GM12865 (cell line): ENCODE measurements at regions not wholly inside any gene's neighbourhood (a gene's known extent, or its start where the extent isn't known, plus 50 kb on each side); places are given as distances from the start of the nearest gene placed in this dataset.

ENCODE experiments used
- DNase-seq: peaks from one replicate; pipeline ENCODE4 v3.0.0; 2010; ENCODE audit warnings: low read depth
- H3K4me3 ChIP-seq: 2 replicates; pipeline ENCODE4 v1.5.1; 2011; ENCODE audit warnings: mild to moderate bottlenecking, low read depth, low read length, control low read depth
- TF ChIP-seq, protein P1 (sequence below): IDR thresholded peaks from 2 replicates; pipeline ENCODE4 v1.5.1; 2011; ENCODE audit warnings: low read length, control low read depth, low read depth, inconsistent platforms; ENCODE audit not compliant: insufficient read depth; ENCODE audit errors: missing control alignments

GRCh38 chr13:105830821-105831220 is 704.6 kb downstream of the EFNB2 start:
- TF ChIP-seq, protein P1, sequence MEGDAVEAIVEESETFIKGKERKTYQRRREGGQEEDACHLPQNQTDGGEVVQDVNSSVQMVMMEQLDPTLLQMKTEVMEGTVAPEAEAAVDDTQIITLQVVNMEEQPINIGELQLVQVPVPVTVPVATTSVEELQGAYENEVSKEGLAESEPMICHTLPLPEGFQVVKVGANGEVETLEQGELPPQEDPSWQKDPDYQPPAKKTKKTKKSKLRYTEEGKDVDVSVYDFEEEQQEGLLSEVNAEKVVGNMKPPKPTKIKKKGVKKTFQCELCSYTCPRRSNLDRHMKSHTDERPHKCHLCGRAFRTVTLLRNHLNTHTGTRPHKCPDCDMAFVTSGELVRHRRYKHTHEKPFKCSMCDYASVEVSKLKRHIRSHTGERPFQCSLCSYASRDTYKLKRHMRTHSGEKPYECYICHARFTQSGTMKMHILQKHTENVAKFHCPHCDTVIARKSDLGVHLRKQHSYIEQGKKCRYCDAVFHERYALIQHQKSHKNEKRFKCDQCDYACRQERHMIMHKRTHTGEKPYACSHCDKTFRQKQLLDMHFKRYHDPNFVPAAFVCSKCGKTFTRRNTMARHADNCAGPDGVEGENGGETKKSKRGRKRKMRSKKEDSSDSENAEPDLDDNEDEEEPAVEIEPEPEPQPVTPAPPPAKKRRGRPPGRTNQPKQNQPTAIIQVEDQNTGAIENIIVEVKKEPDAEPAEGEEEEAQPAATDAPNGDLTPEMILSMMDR, result no peak

GRCh38 chr13:105827111-105827809 is 708.2 kb downstream of the EFNB2 start:
- no peak for DNase-seq
- H3K4me3 ChIP-seq, result no peak overlapping the region
- TF ChIP-seq, protein P1, result no peak

More at GRCh38 chr13:105830821-105831220, 704.6 kb downstream of the EFNB2 start:
- H3K4me3 ChIP-seq, result no peak overlapping the region
- no peak for DNase-seq

DNA sequence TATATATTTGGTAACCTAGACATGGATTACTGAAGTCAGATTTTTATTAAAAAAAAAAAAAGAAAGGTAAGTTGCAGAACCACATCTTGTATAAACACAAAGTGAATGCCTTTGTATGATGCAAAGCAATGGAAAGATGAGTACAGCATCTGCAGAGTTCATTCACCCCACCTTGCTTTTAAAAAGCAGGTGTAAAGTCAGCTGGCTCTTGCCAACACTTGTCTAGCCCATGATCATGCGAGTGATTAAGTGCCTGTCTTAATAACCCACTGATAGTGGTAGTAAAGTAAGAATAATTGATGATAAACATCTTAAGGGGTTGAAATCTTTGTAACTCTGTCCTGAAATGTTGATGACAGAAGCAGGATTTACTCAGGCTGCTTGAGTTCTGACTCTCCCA is 710.4 kb downstream of the EFNB2 start:
- no peak overlapping the region for H3K4me3 ChIP-seq
- DNase-seq, result no peak
- TF ChIP-seq, protein P1, result no peak

DNA sequence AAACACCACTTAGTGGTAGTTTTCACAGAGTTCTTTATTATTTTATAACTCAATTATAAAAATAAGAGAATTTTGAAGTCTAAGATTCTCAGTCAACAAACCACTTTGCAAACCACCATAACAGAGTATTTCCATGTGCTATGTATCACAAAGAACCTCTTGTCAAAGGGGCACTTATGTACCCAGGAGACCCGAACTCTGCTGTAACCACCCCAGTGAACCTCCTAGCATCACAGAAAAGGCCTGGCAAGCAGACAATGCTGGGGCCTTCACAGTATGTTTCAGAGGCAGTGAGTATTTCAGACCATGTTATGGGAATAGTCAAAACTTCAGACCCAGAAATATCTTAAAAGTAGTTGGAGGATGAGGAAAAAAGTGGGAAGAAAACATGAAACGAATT is 714.1 kb downstream of the EFNB2 start:
- TF ChIP-seq, protein P1, result no peak
- DNase-seq, result no peak
- no peak overlapping the region for H3K4me3 ChIP-seq

DNA sequence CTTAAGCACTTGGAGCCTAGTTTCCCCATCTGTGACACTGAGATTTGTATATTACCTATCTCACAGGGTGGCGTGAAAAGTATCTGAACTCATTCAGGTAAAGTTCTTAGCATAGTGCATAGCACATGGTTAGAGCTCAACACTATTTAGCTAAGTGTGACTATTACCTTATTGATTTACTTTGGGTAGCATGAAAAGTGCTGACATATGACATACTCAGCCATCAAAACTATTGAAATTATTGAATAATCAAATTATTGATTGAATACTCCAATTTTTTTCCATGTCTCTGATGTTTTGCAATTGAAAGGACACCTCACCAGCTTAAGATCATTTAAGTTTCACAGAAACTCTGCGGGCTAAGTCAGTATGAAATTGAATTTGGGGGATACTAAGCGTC is 715.0 kb downstream of the EFNB2 start:
- no peak overlapping the region for H3K4me3 ChIP-seq
- DNase-seq, result no peak
- TF ChIP-seq, protein P1, result no peak

DNA sequence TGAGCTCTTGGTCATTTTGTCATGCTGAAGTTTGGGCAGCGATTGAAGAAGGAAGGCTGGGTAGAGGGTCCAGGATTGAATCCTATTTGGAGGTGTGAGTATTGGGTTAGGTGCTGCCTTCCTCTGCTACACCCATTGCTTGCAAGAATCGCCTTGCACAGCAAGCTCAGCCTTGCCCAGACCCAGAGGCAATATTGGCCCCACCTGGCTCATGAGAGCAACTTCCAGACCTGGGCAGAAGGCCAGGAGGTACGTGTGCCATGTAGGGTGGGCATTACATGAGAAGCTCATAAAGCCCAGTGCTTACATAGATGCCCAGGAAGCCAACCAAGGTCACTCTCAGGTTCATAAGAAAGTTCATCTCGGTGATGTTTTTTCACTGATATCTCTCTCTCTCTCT is 718.0 kb downstream of the EFNB2 start:
- H3K4me3 ChIP-seq, result no peak overlapping the region
- DNase-seq, result no peak
- TF ChIP-seq, protein P1, result no peak

GRCh38 chr13:105816994-105817393 is 718.5 kb downstream of the EFNB2 start:
- no peak overlapping the region for H3K4me3 ChIP-seq
- DNase-seq, result no peak
- TF ChIP-seq, protein P1, result no peak
